Activated CD8-positive, alpha-beta memory T cell treated with anti-CD3 and anti-CD28 coated beads, Interleukin-2, amount 10 ng/mL, durations not matched to agents 7 days and 5 days (primary cell): ENCODE measurements at regions not wholly inside any gene's neighbourhood (a gene's known extent, or its start where the extent isn't known, plus 50 kb on each side); places are given as distances from the start of the nearest gene placed in this dataset.

Experiments used
- ATAC-seq: fragments of 150-1000 bp; cut with Tn5 transposase; one replicate; pipeline ENCODE4 v1.10.0; 2021; ENCODE audit warnings: moderate library complexity
- CTCF ChIA-PET: fragments of 350-600 bp; sonication (Branson Sonifier 250); formaldehyde crosslinking; loops from one replicate; lab custom pipeline; 2021; ENCODE audit warnings: antibody characterized with exemption; lab: Charles Lee
- DNase-seq: peaks from one replicate; pipeline ENCODE4 v3.0.0-alpha.2; 2020
- H3K27ac Mint-ChIP-seq: one replicate; pipeline ENCODE4 v1.8.0; 2021; ENCODE audit warnings: mild to moderate bottlenecking, mixed read lengths
- H3K27me3 Mint-ChIP-seq: one replicate; pipeline ENCODE4 v1.8.0; 2021; ENCODE audit warnings: mixed read lengths
- H3K36me3 Mint-ChIP-seq: one replicate; pipeline ENCODE4 v1.8.0; 2021; ENCODE audit warnings: mild to moderate bottlenecking, mixed read lengths
- H3K4me1 Mint-ChIP-seq: one replicate; pipeline ENCODE4 v1.8.0; 2021; ENCODE audit warnings: mixed read lengths
- H3K4me3 Mint-ChIP-seq: one replicate; pipeline ENCODE4 v1.8.0; 2021; ENCODE audit warnings: mild to moderate bottlenecking, moderate library complexity, mixed read lengths
- H3K9me3 Mint-ChIP-seq: one replicate; pipeline ENCODE4 v1.8.0; 2022; ENCODE audit warnings: low read depth, mixed read lengths

- Mint-ChIP-seq H3K27me3 (no peaks in the 10 kb centered on the region), H3K9me3 (peaks cover 7% of the 10 kb centered on the region), H3K4me1 (peaks cover 3% of the 10 kb centered on the region), H3K4me3 (no peak overlapping the region), H3K36me3 (no peaks in the 10 kb centered on the region), H3K27ac (no peak overlapping the region)
- CTCF ChIA-PET: no interaction called here
- ATAC-seq (no peak), DNase-seq (peak; percentile 8)
Observed at GRCh38 chr4:8730159-8730558, 137.6 kb downstream of the CPZ start.

- H3K9me3 Mint-ChIP-seq: peaks cover 7% of the 10 kb centered on the region
Observed at GRCh38 chr4:8729408-8730149, 137.0 kb downstream of the CPZ start.

GRCh38 chr4:8728536-8729407, 136.2 kb downstream of the CPZ start:
- Mint-ChIP-seq H3K9me3 (peaks cover under 1% of the 10 kb centered on the region), H3K4me3 (no peak overlapping the region), H3K4me1 (peaks cover 3% of the 10 kb centered on the region), H3K36me3 (no peaks in the 10 kb centered on the region), H3K27ac (no peak overlapping the region), H3K27me3 (no peaks in the 10 kb centered on the region)
- DNase-seq (peak; percentile 29), ATAC-seq (no peak)
- CTCF ChIA-PET: no interaction called here

More at GRCh38 chr4:8729408-8730149, 137.0 kb downstream of the CPZ start:
- DNase-seq (peak; percentile 35), ATAC-seq (no peak)
- CTCF ChIA-PET: no interaction called here
- no peak overlapping the region for H3K27ac Mint-ChIP-seq
- H3K4me3 Mint-ChIP-seq: no peak overlapping the region
- no peaks in the 10 kb centered on the region for H3K36me3 Mint-ChIP-seq
- H3K27me3 Mint-ChIP-seq: no peaks in the 10 kb centered on the region
- H3K4me1 Mint-ChIP-seq: peaks cover 3% of the 10 kb centered on the region

DNA sequence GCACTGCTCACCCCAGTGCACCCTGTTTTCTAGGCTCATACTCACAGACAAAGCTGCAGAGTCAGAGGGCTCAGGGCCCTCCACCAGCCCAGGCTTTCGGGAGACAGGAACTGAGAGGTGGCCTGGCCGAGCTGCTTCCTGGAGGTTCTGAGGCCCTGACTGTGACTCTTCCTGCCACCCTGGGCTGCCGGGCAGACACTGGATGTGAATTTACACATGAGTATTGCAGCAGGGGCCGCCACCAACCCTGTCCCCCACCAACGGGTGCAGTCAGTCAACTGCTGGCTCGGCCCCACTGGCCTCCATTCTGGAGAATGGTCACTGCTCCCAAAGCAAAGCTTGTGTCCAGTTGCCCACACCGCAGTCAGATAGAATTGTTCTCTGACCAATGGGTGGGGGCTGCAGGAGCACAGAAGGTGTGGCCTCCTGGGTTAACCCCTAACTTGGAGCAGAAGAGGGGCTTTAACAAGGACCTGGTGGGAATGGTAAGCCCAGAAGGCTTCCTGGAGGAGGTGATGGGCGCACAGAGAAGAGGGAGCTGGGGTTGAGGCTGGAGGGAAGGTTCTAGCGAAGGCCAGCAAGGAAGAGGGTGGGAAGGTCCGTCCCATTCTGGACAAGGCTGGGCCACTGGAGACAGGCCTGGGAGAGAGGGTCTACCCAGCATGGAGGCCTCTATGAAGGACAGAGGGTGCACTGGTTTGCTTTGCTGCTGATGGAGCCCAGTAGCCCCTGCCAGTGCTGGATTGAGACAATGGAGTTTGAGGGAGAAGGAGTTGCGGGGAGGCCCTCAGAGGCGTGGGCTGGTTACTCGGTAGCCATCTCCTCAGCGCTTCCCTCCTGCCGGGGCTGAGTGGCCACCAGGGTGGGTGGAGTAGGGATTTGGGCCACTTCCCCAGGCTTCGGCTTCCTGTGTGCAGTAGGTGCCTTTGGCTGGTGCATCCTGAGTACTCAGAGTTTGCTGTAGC, 135.3 kb downstream of the CPZ start:
- no peaks in the 10 kb centered on the region for H3K27me3 Mint-ChIP-seq
- peaks cover 3% of the 10 kb centered on the region for H3K4me1 Mint-ChIP-seq
- no peaks in the 10 kb centered on the region for H3K9me3 Mint-ChIP-seq
- no peak overlapping the region for H3K27ac Mint-ChIP-seq
- DNase-seq (no peak), ATAC-seq (no peak)
- H3K4me3 Mint-ChIP-seq: no peak overlapping the region
- H3K36me3 Mint-ChIP-seq: no peaks in the 10 kb centered on the region
- CTCF ChIA-PET: no interaction called here

- ATAC-seq (no peak), DNase-seq (no peak)
- no peak overlapping the region for H3K4me3 Mint-ChIP-seq
- no peak overlapping the region for H3K27ac Mint-ChIP-seq
- CTCF ChIA-PET: no interaction called here
- no peaks in the 10 kb centered on the region for H3K27me3 Mint-ChIP-seq
- peaks cover 3% of the 10 kb centered on the region for H3K4me1 Mint-ChIP-seq
- H3K36me3 Mint-ChIP-seq: no peaks in the 10 kb centered on the region
- H3K9me3 Mint-ChIP-seq: no peaks in the 10 kb centered on the region
Observed at GRCh38 chr4:8727131-8727530, 134.6 kb downstream of the CPZ start.

- ATAC-seq: no peak
- no peaks in the 10 kb centered on the region for H3K27me3 Mint-ChIP-seq
- no peak overlapping the region for H3K4me3 Mint-ChIP-seq
- H3K4me1 Mint-ChIP-seq: peaks cover 3% of the 10 kb centered on the region
- no peak overlapping the region for H3K27ac Mint-ChIP-seq
- no peak for DNase-seq
- CTCF ChIA-PET: no interaction called here
- H3K9me3 Mint-ChIP-seq: no peaks in the 10 kb centered on the region
- no peaks in the 10 kb centered on the region for H3K36me3 Mint-ChIP-seq
Observed at GRCh38 chr4:8726344-8726851, 133.8 kb downstream of the CPZ start.

- peaks cover 3% of the 10 kb centered on the region for H3K4me1 Mint-ChIP-seq
Observed at GRCh38 chr4:8725845-8726244, 133.3 kb downstream of the CPZ start.

GRCh38 chr4:8725071-8725841, 132.7 kb downstream of the CPZ start:
- no peak overlapping the region for H3K4me3 Mint-ChIP-seq
- CTCF ChIA-PET: no interaction called here

More at GRCh38 chr4:8725845-8726244, 133.3 kb downstream of the CPZ start:
- no peak for ATAC-seq
- H3K36me3 Mint-ChIP-seq: no peaks in the 10 kb centered on the region
- CTCF ChIA-PET: no interaction called here
- no peak overlapping the region for H3K4me3 Mint-ChIP-seq
- DNase-seq: no peak
- H3K27me3 Mint-ChIP-seq: no peaks in the 10 kb centered on the region
- no peaks in the 10 kb centered on the region for H3K9me3 Mint-ChIP-seq
- H3K27ac Mint-ChIP-seq: no peak overlapping the region

DNA sequence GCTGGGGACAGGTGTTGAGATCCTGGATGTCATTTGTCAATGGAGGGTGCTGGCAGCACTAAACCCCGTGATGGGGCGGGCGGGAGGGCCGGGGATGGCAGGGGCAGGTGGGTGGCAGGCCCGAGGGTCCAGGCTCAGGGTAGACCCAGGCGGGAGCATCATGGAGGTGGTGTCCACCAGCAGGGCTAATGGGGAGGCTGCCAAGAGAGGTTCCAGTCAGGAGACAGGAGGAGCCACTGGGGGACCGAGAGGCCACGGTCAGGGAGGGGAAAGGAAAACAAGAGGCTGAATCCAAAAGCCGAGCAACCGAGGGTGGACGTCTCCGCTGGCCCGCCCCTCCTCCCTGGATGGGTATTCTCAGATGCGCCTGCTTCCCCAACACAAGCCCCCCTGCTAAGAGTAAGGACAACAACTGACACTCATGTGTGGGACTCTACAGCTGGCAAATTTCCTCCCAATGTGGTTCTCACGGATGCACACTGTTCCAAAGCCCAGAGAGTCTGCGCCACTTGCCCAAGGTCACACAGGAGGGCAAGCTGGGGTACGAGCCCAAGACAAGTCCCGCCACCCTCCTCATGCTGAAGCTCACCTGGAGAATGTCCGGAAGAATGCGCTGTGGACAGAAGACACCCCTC, 132.0 kb downstream of the CPZ start:
- Mint-ChIP-seq H3K4me1 (peaks cover 3% of the 10 kb centered on the region), H3K27me3 (no peaks in the 10 kb centered on the region), H3K4me3 (no peak overlapping the region), H3K36me3 (no peaks in the 10 kb centered on the region), H3K27ac (no peak overlapping the region), H3K9me3 (no peaks in the 10 kb centered on the region)
- CTCF ChIA-PET: no interaction called here
- ATAC-seq (no peak), DNase-seq (no peak)

More at GRCh38 chr4:8725071-8725841, 132.7 kb downstream of the CPZ start:
- Mint-ChIP-seq H3K27ac (no peak overlapping the region), H3K27me3 (no peaks in the 10 kb centered on the region), H3K4me1 (peaks cover 3% of the 10 kb centered on the region), H3K9me3 (no peaks in the 10 kb centered on the region), H3K36me3 (no peaks in the 10 kb centered on the region)
- no peak for ATAC-seq
- no peak for DNase-seq

- Mint-ChIP-seq H3K36me3 (no peaks in the 10 kb centered on the region), H3K9me3 (no peaks in the 10 kb centered on the region), H3K4me3 (no peak overlapping the region), H3K27ac (no peak overlapping the region), H3K4me1 (peaks cover 3% of the 10 kb centered on the region), H3K27me3 (no peaks in the 10 kb centered on the region)
- CTCF ChIA-PET: no interaction called here
- DNase-seq: no peak
- ATAC-seq: no peak
Observed at GRCh38 chr4:8723222-8723980, 130.8 kb downstream of the CPZ start.

DNA sequence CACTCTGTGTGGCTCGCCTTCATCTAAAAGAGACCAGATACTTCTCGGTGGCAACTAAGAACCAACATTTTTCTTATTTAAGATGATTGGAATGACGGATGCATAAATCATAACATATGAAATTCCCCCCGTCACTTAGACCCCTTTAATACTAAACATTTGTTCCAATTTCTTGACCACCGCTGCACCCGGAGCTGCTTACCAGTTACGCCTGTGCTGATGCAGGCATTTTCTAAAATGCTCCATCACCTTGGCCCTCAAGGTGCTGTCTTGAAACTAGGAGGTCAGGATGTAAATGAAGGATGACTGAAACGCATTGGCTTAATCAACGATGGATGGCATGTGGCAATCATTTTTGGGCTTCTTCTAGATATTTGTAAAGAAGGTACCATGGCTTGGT, 130.0 kb downstream of the CPZ start:
- H3K36me3 Mint-ChIP-seq: no peaks in the 10 kb centered on the region
- H3K27ac Mint-ChIP-seq: no peak overlapping the region
- no peaks in the 10 kb centered on the region for H3K9me3 Mint-ChIP-seq
- no peaks in the 10 kb centered on the region for H3K27me3 Mint-ChIP-seq
- DNase-seq (no peak), ATAC-seq (no peak)
- CTCF ChIA-PET: no interaction called here
- no peak overlapping the region for H3K4me3 Mint-ChIP-seq
- peaks cover 3% of the 10 kb centered on the region for H3K4me1 Mint-ChIP-seq
